ENCODE measurements at regions not wholly inside any gene's neighbourhood (a gene's known extent, or its start where the extent isn't known, plus 50 kb on each side); places are given as distances from the start of the nearest gene placed in this dataset.

GRCh38 chr5:103360475-103360874 lies 101.9 kb downstream of the MACIR start:
- Histone ChIP-seq H2BK120ac (ENCODE audit: low read depth, low read length) (no peak overlapping the region), H2BK20ac (ENCODE audit: low read depth, low read length) (no peak overlapping the region), H3K14ac (replicated peaks; ENCODE audit: low read depth, low read length) (no peak overlapping the region), H3K4me3 (ENCODE audit: insufficient read depth, low read depth, low read length) (no peak overlapping the region), H3K36me3 (ENCODE audit: control insufficient read depth, insufficient read depth, low read length) (no peaks in the 10 kb centered on the region), H3K23ac (ENCODE audit: low read depth, low read length) (no peak overlapping the region), H3K9me1 (ENCODE audit: insufficient read depth, low read length) (no peaks in the 10 kb centered on the region), H4K91ac (ENCODE audit: insufficient read depth, low read depth, low read length) (no peak overlapping the region), H3K79me1 (ENCODE audit: low read depth in 1 of 2, low read length in 2 of 2) (no peaks in the 10 kb centered on the region), H3K4me1 (ENCODE audit: control insufficient read depth, insufficient read depth, low read length) (no peaks in the 10 kb centered on the region; the same call in 1 of the 2 replicates), H4K5ac (ENCODE audit: low read depth, low read length) (no peak overlapping the region), H4K20me1 (ENCODE audit: insufficient read depth, low read length) (no peaks in the 10 kb centered on the region), H2AK5ac (ENCODE audit: low read depth, low read length) (no peak overlapping the region), H3K4ac (ENCODE audit: low read depth, low read length) (no peak overlapping the region), H3K56ac (ENCODE audit: extremely low read depth, insufficient read depth, low read length) (no peak overlapping the region), H2AK9ac (replicated peaks; ENCODE audit: low read depth, low read length, poor library complexity) (no peak overlapping the region), H2BK15ac (ENCODE audit: low read depth, low read length) (no peak overlapping the region), H2BK5ac (ENCODE audit: low read depth, low read length, poor library complexity, severe bottlenecking) (no peak overlapping the region), H3K4me2 (ENCODE audit: low read depth, low read length) (no peak overlapping the region), H4K8ac (ENCODE audit: low read depth in 2 of 2, low read length in 2 of 2) (no peak overlapping the region), H3K27me3 (ENCODE audit: control insufficient read depth, insufficient read depth, low read length) (no peaks in the 10 kb centered on the region), H3K9ac (ENCODE audit: low read depth, low read length) (no peak overlapping the region), H3K27ac (ENCODE audit: insufficient read depth, low read length) (no peak overlapping the region), H3K9me3 (ENCODE audit: control insufficient read depth, insufficient read depth, low read length) (no peaks in the 10 kb centered on the region), H2AFZ (replicated peaks; ENCODE audit: low read length, poor library complexity) (no peak overlapping the region), H3K18ac (ENCODE audit: low read depth, low read length) (no peak overlapping the region)
- BruUV-seq (replicated peaks), result no TSS peak
- ATAC-seq (ENCODE audit: low read depth) (no peak), DNase-seq (no peak)
- TF ChIP-seq BHLHE40 (IDR thresholded peaks at IDR 0.05; ENCODE audit: low read depth, low read length) (no peak), RCOR1 (IDR thresholded peaks at IDR 0.05; ENCODE audit: insufficient replicate concordance, low read length) (no peak), NFE2L2 (IDR thresholded peaks at IDR 0.05; ENCODE audit: low read depth, low read length) (no peak), USF2 (IDR thresholded peaks at IDR 0.05; ENCODE audit: low read depth, low read length) (no peak), RAD21 (IDR thresholded peaks at IDR 0.05; ENCODE audit: low read length) (no peak), MAZ (IDR thresholded peaks at IDR 0.05; ENCODE audit: borderline replicate concordance, low read depth, low read length) (no peak), FOS (IDR thresholded peaks at IDR 0.05; ENCODE audit: low read depth, low read length) (no peak), MXI1 (IDR thresholded peaks at IDR 0.05; ENCODE audit: borderline replicate concordance, low read depth, low read length) (no peak), POLR2A (IDR thresholded peaks at IDR 0.05; ENCODE audit: low read depth, low read length) (no peak), CHD1 (IDR thresholded peaks at IDR 0.05; ENCODE audit: low read depth, low read length) (no peak), SMC3 (IDR thresholded peaks at IDR 0.05; ENCODE audit: low read depth, low read length) (no peak), RFX5 (IDR thresholded peaks at IDR 0.05; ENCODE audit: low read depth, low read length) (no peak), MAFK (IDR thresholded peaks at IDR 0.05; ENCODE audit: low read depth, low read length) (no peak), ELK1 (IDR thresholded peaks at IDR 0.05; ENCODE audit: borderline replicate concordance, low read depth, low read length) (no peak), CEBPB (IDR thresholded peaks at IDR 0.05; ENCODE audit: low read depth, low read length) (no peak), CTCF (conservative IDR thresholded peaks at IDR 0.05; ENCODE audit: low read depth, low read length) (no peak)
- in situ Hi-C loops (cut with MboI; ENCODE audit: low sequenced_read_pairs), result no loop called here
- CTCF ChIA-PET, result no interaction called here
- intact Hi-C loops (cut with micrococcal nuclease), result no loop called here
- dilution Hi-C loops (cut with HindIII; ENCODE audit: low sequenced_read_pairs, unreplicated experiment), result no loop called here
- POLR2A ChIA-PET (ENCODE audit: unreplicated experiment), result no interaction called here
